Fibroblast of lung (primary cell): ENCODE measurements at regions not wholly inside any gene's neighbourhood (a gene's known extent, or its start where the extent isn't known, plus 50 kb on each side); places are given as distances from the start of the nearest gene placed in this dataset.

Experiments
- DNase-seq, 2 donors: peaks; one replicate each; pipeline versions ENCODE4 v3.0.0 to v3.0.0-alpha.2; 2010; ENCODE audit warnings: low read depth in 2 of 2
- H2AFZ ChIP-seq: 2 replicates; pipeline ENCODE4 v1.5.1; 2012; ENCODE audit warnings: low read length, control low read depth, inconsistent platforms
- H3K27ac ChIP-seq: 2 replicates; pipeline ENCODE4 v1.5.1; 2011; ENCODE audit warnings: low read length, control low read depth; ENCODE audit not compliant: insufficient read depth
- H3K27me3 ChIP-seq: 2 replicates; pipeline ENCODE4 v1.5.1; 2011; ENCODE audit warnings: mild to moderate bottlenecking, low read length; ENCODE audit not compliant: control insufficient read depth, insufficient read depth
- H3K36me3 ChIP-seq: 2 replicates; pipeline ENCODE4 v1.5.1; 2011; ENCODE audit warnings: low read length; ENCODE audit not compliant: control insufficient read depth, insufficient read depth
- H3K4me1 ChIP-seq: 2 replicates; pipeline ENCODE4 v1.5.1; 2011; ENCODE audit warnings: low read length; ENCODE audit not compliant: control insufficient read depth, insufficient read depth; ENCODE audit errors: extremely low read depth
- H3K4me2 ChIP-seq: 2 replicates; pipeline ENCODE4 v1.5.1; 2011; ENCODE audit warnings: low read length, control low read depth; ENCODE audit not compliant: insufficient read depth; ENCODE audit errors: extremely low read depth
- H3K4me3 ChIP-seq, 4 experiments: fragments of 200-600 bp in 1 of 4; sonication (generic) in 1 of 4; replicated peaks in 1 of 4; 2 replicates each; pipeline ENCODE4 v1.5.1; 2011 to 2016; ENCODE audit warnings: low read length in 4 of 4, low read depth in 3 of 4, mild to moderate bottlenecking in 3 of 4, control low read depth in 2 of 4, inconsistent platforms in 1 of 4, mixed read lengths in 1 of 4; ENCODE audit not compliant: insufficient read depth in 1 of 4; ENCODE audit errors: control extremely low read depth in 1 of 4
- H3K79me2 ChIP-seq: 2 replicates; pipeline ENCODE4 v1.5.1; 2012; ENCODE audit warnings: mild to moderate bottlenecking, low read length, inconsistent platforms; ENCODE audit not compliant: control insufficient read depth, insufficient read depth
- H3K9ac ChIP-seq: 2 replicates; pipeline ENCODE4 v1.5.1; 2011; ENCODE audit warnings: mild to moderate bottlenecking, low read length, control low read depth; ENCODE audit not compliant: insufficient read depth
- H3K9me3 ChIP-seq: 2 replicates; pipeline ENCODE4 v1.5.1; 2012; ENCODE audit warnings: low read depth, low read length; ENCODE audit not compliant: control insufficient read depth, insufficient read depth
- H4K20me1 ChIP-seq: 2 replicates; pipeline ENCODE4 v1.5.1; 2011; ENCODE audit warnings: low read length; ENCODE audit not compliant: control insufficient read depth, insufficient read depth; ENCODE audit errors: extremely low read depth
- CTCF ChIP-seq, 2 donors: IDR thresholded peaks in 1 of 2; conservative IDR thresholded peaks in 1 of 2; 1 replicate in 1 of 2; 2 replicates in 1 of 2; pipeline ENCODE4 v1.5.1; 2011 to 2012; ENCODE audit warnings: low read length in 2 of 2, control low read depth in 1 of 2, inconsistent platforms in 1 of 2, low read depth in 1 of 2, mild to moderate bottlenecking in 1 of 2
- EZH2 ChIP-seq: IDR thresholded peaks from 2 replicates; pipeline ENCODE4 v1.5.1; 2012; ENCODE audit warnings: low read length, control low read depth, mild to moderate bottlenecking; ENCODE audit errors: missing control alignments

GRCh38 chr6:10269814-10270472 is 144.9 kb downstream of the TFAP2A start:
- Histone ChIP-seq H3K9ac (no peak overlapping the region), H3K4me3 (no peak overlapping the region), H4K20me1 (no peaks in the 10 kb centered on the region), H3K4me1 (no peaks in the 10 kb centered on the region), H3K36me3 (no peaks in the 10 kb centered on the region), H3K4me2 (no peak overlapping the region), H3K27me3 (no peaks in the 10 kb centered on the region), H3K9me3 (no peaks in the 10 kb centered on the region), H3K27ac (no peak overlapping the region), H3K79me2 (no peaks in the 10 kb centered on the region), H2AFZ (no peak overlapping the region)
- peak in 1 of 2 donors; percentile 34 for DNase-seq
- TF ChIP-seq CTCF (conservative IDR thresholded peaks at IDR 0.05 in 1 of 2, IDR thresholded peaks at IDR 0.05 in 1 of 2; ENCODE audit: low read depth in 1 of 2, low read length in 2 of 2) = no peak
- no peak for TF ChIP-seq EZH2

- no peak overlapping the region for H3K27ac ChIP-seq
- TF ChIP-seq EZH2 (no peak), CTCF (conservative IDR thresholded peaks at IDR 0.05 in 1 of 2, IDR thresholded peaks at IDR 0.05 in 1 of 2; ENCODE audit: low read depth in 1 of 2, low read length in 2 of 2) (no peak)
- no peaks in the 10 kb centered on the region for H3K9me3 ChIP-seq
- H4K20me1 ChIP-seq = no peaks in the 10 kb centered on the region
- H3K4me2 ChIP-seq = no peak overlapping the region
- no peaks in the 10 kb centered on the region for H3K36me3 ChIP-seq
- DNase-seq = peak in 1 of 2 donors; percentile 27
- no peaks in the 10 kb centered on the region for H3K79me2 ChIP-seq
- no peak overlapping the region for H3K9ac ChIP-seq
- H3K27me3 ChIP-seq = no peaks in the 10 kb centered on the region
- H3K4me1 ChIP-seq = no peaks in the 10 kb centered on the region
- no peak overlapping the region for H2AFZ ChIP-seq
- no peak overlapping the region for H3K4me3 ChIP-seq
These were observed 146.1 kb downstream of the TFAP2A start for GRCh38 chr6:10268611-10269310.

- no peaks in the 10 kb centered on the region for H3K79me2 ChIP-seq
- no peak for TF ChIP-seq CTCF (conservative IDR thresholded peaks at IDR 0.05 in 1 of 2, IDR thresholded peaks at IDR 0.05 in 1 of 2; ENCODE audit: low read depth in 1 of 2, low read length in 2 of 2)
- TF ChIP-seq EZH2 = no peak
- H4K20me1 ChIP-seq = no peaks in the 10 kb centered on the region
- H2AFZ ChIP-seq = no peak overlapping the region
- no peak overlapping the region for H3K4me2 ChIP-seq
- H3K27ac ChIP-seq = no peak overlapping the region
- no peaks in the 10 kb centered on the region for H3K9me3 ChIP-seq
- no peak for DNase-seq
- no peaks in the 10 kb centered on the region for H3K27me3 ChIP-seq
- H3K4me3 ChIP-seq = no peak overlapping the region
- no peaks in the 10 kb centered on the region for H3K4me1 ChIP-seq
- H3K9ac ChIP-seq = no peak overlapping the region
- H3K36me3 ChIP-seq = no peaks in the 10 kb centered on the region
These were observed 146.8 kb downstream of the TFAP2A start for GRCh38 chr6:10268111-10268510.
